Progenitor cell of endocrine pancreas (in vitro differentiated cells): ENCODE measurements at regions not wholly inside any gene's neighbourhood (a gene's known extent, or its start where the extent isn't known, plus 50 kb on each side); places are given as distances from the start of the nearest gene placed in this dataset.
A peak's percentile ranks its signal among the peaks of the same experiment; 100 is the strongest.
"Not testable (repeated sequence)": the region's sequence is repeated elsewhere in the genome, so short reads cannot be mapped to it uniquely, and the experiment has no call there.

Experiments used
- DNase-seq: peaks from one replicate; pipeline ENCODE4 v3.0.0; 2021; ENCODE audit warnings: low spot score; ENCODE audit not compliant: unreplicated experiment
- H3K27ac Mint-ChIP-seq: 2 replicates; pipeline ENCODE4 v1.8.0; 2021; ENCODE audit warnings: mild to moderate bottlenecking, moderate library complexity, mixed read lengths
- H3K27me3 Mint-ChIP-seq: 2 replicates; pipeline ENCODE4 v1.8.0; 2021; ENCODE audit warnings: mixed read lengths
- H3K36me3 Mint-ChIP-seq: 2 replicates; pipeline ENCODE4 v1.8.0; 2022; ENCODE audit warnings: mixed read lengths; ENCODE audit not compliant: insufficient read depth
- H3K4me1 Mint-ChIP-seq: 2 replicates; pipeline ENCODE4 v1.8.0; 2021; ENCODE audit warnings: low read depth, mixed read lengths
- H3K4me3 Mint-ChIP-seq: 2 replicates; pipeline ENCODE4 v1.8.0; 2021; ENCODE audit warnings: low read depth, mild to moderate bottlenecking, moderate library complexity, mixed read lengths
- H3K9me3 Mint-ChIP-seq: 2 replicates; pipeline ENCODE4 v1.8.0; 2021; ENCODE audit warnings: low read depth, mixed read lengths

DNA sequence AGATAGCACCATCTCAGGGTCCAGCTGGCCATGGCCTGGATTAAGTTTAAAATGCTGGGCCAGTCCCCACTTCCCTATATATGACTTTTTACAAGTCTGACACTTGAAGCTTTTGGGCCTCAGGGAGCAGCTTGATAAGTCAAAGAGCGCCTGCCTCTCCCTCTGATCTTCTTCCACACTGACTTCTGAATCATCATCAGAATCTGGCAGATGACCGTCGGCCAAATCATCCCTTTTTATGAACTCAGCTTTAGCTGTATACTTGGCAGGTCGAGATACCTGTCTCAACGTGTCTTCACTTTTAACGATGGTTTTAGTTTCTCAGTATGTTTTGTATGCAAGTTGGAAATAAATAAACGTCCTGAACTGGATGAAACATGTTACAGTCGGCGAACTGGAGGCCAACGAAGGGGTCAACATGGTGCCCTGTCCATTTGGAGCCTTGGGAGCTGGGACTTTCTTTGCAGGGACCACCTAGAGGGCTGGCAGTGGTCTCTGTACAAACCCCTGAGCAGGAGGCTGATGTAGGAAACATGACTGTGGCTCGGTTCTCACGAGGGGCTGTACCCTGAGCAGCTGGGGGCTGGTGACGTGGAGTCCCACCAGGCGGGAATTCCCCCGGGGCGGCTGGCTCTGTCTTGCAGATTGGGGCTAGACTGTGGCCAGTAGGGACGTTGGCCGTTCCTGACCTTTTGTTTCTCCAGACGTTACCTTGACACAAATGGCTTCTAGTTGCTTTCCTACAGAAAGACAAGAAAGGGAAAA lies 153.8 kb upstream of the PRKX start:
- not testable (repeated sequence) for H3K9me3 Mint-ChIP-seq, H3K36me3 Mint-ChIP-seq, DNase-seq, H3K27me3 Mint-ChIP-seq, H3K4me3 Mint-ChIP-seq, H3K4me1 Mint-ChIP-seq, H3K27ac Mint-ChIP-seq

DNA sequence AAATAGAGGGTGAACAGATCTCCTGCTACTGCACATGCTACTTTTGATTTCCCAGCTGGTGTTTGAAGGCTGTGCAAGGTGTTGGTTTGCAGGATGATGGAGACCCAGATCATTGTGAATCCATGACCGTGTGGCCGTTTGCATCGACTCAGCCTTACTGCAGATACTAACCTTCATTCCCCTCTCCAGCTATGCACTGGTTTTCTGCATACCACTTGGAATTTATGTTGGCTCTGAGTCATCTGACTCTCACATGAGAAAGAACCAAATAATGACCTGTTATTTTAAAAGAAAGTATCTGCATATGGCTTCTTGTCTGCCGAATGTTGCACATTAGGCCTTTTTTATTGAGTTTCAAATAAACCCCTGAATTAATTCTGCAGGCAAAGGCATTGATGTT lies 144.9 kb upstream of the PRKX start:
- not testable (repeated sequence) for DNase-seq, H3K4me1 Mint-ChIP-seq, H3K9me3 Mint-ChIP-seq, H3K4me3 Mint-ChIP-seq, H3K27ac Mint-ChIP-seq, H3K36me3 Mint-ChIP-seq, H3K27me3 Mint-ChIP-seq

DNA sequence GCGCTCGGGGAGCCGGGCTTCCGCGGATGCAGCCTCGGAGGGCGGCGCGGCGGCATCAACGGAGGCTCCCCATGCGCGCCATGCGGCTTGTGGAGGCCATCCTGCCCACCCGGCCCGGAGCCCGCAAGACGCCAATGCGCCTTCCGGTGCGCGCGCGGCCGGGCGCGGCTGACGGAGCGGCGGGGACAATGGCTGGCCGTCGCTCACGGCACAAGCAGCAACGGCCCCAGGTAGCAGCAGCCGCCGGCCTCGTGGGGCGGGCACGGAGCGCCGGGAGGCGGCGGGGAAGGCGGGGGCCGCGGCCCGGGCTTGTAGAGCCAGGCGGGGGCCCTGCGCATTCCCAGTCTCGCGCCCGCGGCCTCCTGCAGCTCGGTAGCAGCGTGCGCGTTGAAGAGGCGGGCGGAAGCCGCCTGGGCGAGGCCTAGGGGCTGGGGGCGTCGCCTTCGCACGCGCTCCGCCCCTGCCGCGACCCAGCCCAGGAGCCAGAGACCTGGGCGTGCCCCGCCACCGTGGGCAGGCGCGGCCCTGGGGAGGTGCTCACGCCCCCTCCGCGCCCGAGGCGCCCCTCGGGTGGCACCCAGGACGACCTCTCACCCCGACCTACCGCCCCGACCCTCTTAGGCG lies 130.2 kb upstream of the PRKX start:
- not testable (repeated sequence) for H3K9me3 Mint-ChIP-seq, H3K4me3 Mint-ChIP-seq, H3K27ac Mint-ChIP-seq, H3K36me3 Mint-ChIP-seq, H3K4me1 Mint-ChIP-seq, H3K27me3 Mint-ChIP-seq, DNase-seq

DNA sequence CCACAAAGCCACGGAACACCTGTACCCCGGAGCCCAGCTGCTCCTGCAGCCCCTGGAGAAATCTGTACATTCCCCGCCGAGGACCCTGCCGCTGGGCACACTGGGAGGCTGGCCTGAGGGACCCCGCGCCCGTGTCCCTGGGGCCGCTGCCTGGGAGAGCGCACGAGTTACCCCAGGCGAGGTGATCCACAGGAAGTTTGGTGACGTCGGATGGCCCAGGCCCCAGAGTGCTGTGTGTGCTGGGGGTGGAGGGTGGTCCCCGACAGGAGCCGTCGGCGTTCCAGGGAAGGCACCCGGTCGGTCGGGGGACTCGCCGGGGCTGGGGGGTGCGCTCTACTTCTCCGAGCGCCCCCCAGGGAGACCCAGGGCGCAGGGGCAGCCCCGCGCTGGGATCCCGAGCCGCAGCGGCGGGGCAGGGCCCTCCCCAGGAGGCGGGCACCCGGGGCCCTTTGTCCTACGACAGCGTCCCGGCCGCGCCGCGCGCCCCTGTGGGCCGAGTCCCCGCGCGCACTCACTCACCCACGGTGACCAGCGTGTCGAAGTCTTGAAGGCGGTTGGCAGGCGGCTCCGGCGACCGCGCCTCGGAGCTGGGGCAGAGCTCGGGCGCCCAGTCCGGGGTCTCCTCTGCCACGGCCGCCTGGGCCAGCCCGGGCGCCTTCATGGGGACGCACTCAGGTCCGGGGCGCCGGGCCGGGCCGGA lies 129.5 kb upstream of the PRKX start:
- not testable (repeated sequence) for DNase-seq, H3K9me3 Mint-ChIP-seq, H3K27me3 Mint-ChIP-seq, H3K36me3 Mint-ChIP-seq, H3K4me1 Mint-ChIP-seq, H3K27ac Mint-ChIP-seq
- H3K4me3 Mint-ChIP-seq = peak overlapping the region; percentile 63

DNA sequence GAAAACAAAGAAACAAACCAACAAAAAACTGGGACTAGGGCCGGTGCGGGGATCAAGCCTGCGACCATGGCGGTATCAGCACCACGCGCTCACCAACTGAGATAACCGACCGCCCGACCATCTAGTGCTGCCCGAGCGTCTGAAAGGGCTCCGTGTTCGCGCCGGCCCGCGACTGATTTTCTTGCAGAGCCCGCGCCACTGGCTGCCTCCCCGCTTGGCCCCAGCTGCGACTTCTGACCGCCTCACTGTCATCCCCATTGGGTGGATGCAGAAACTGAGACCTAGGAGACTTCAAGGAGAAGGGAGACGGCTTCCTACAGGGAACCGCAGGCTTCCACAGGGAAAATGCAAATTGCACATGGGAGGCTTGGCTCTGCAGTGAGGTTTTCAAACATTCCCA lies 125.3 kb upstream of the PRKX start:
- not testable (repeated sequence) for H3K36me3 Mint-ChIP-seq, H3K9me3 Mint-ChIP-seq, DNase-seq, H3K27ac Mint-ChIP-seq, H3K4me1 Mint-ChIP-seq, H3K27me3 Mint-ChIP-seq, H3K4me3 Mint-ChIP-seq

DNA sequence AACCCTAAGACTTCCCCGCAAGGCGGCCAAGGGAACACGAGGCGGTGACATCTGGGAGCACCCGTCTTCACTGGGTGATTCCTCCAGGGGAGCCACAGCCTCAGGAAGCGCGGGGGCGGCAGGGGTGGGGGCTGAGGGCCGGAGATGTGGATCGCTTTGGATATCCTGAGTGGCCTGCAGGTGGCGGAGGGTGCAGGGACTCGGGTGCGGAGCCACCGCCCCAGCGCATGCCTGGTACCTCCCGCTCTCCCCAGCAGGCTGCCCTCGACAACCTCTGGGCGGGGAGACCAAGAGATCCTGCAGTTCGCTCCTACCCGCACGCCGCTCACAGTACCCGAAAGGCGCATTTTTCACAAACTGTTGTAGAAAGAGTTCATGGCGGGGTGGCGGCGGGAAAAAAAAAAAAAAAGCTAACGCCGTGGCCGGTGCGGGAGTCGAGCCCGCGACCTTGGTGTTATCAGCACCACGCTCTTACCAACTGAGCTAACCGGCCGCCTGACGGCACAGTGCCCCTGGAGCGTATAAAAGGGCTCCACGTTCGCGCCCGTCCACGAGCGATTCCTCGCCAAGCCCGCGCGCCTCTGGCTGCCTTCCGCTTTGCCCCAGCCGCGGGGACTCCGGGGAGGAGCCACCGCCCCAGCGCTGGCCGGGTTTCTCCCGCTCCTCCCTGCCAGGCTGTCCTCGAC lies 124.7 kb upstream of the PRKX start:
- H3K4me3 Mint-ChIP-seq, H3K4me1 Mint-ChIP-seq, H3K27ac Mint-ChIP-seq, DNase-seq, H3K27me3 Mint-ChIP-seq, H3K36me3 Mint-ChIP-seq, H3K9me3 Mint-ChIP-seq: not testable (repeated sequence)

DNA sequence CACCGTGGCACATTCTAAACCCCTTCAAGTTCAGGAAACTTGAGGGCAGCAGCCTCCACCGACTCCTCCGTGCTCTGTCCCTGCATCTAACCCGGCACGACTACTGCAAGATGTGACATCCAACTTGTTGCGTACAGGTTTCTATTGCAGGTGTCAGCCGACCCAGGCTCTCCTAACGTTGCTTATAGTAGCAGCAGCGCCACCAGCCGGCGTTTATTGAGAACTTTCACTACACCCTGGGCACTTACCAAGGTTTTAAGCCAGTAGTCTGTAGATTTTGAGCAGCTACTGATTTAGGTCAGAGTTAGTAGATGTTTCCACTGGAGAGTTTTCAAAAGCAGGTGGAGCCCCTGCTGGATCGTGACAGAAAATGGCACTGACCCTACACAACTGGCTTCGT lies 123.8 kb upstream of the PRKX start:
- H3K27ac Mint-ChIP-seq, H3K27me3 Mint-ChIP-seq, H3K4me1 Mint-ChIP-seq, H3K4me3 Mint-ChIP-seq, DNase-seq, H3K36me3 Mint-ChIP-seq, H3K9me3 Mint-ChIP-seq: not testable (repeated sequence)

DNA sequence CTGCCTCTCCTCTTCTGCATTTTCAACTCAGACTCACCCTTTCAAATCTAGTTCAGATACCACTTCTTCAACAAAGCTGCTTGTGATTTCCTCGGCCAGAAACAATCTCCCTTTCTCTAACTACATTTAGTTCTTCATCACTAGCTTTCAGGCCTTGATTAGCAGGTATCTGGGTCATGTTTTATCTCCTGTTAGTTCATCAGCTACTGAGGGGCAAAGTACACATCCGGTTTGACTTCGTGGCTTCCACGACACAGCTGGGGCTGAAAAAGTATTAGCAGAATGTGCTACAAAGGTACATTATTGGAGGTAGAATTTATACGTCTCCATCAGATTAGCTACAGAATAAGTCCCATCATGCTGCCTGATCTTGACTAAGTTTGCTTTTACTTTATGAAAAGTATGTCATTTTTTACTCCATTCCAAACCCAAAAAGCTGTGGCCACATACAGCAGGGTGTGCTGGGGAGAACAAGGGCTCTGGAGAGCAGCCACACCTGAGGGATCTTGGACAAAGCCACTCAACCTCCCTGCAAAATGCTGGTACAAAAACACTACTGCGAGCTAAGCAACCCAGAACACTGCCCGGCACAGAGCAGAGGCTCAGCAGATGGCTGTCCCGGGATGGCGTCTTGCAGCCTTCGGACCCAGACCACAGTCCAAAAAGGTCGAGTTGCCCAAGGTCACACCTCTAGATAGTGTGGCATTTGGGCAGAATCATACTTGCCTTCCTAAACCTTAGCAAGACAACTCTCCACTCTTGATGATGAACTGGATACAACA lies 120.5 kb upstream of the PRKX start:
- not testable (repeated sequence) for H3K27me3 Mint-ChIP-seq, H3K9me3 Mint-ChIP-seq, H3K27ac Mint-ChIP-seq, DNase-seq, H3K4me3 Mint-ChIP-seq, H3K4me1 Mint-ChIP-seq, H3K36me3 Mint-ChIP-seq

DNA sequence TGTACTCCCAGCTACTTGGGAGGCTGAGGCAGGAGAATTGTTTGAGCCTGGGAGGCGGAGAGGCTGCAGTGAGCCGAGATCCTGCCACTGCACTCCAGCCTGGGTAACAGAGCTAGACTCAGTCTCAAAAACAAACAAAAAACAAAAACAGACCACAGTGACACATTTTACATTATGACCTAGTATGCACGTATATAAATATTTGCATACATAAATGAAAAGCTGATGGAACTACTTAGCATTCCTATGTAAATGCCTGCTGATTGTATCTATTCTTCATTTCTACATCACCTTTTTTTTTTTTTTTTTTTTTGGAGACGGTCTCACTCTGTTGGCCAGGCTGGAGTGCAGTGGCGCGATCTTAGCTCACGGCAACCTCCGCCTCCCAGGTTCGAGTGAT lies 116.6 kb upstream of the PRKX start:
- not testable (repeated sequence) for H3K4me3 Mint-ChIP-seq, H3K27ac Mint-ChIP-seq, H3K9me3 Mint-ChIP-seq, H3K4me1 Mint-ChIP-seq, H3K36me3 Mint-ChIP-seq, H3K27me3 Mint-ChIP-seq, DNase-seq

DNA sequence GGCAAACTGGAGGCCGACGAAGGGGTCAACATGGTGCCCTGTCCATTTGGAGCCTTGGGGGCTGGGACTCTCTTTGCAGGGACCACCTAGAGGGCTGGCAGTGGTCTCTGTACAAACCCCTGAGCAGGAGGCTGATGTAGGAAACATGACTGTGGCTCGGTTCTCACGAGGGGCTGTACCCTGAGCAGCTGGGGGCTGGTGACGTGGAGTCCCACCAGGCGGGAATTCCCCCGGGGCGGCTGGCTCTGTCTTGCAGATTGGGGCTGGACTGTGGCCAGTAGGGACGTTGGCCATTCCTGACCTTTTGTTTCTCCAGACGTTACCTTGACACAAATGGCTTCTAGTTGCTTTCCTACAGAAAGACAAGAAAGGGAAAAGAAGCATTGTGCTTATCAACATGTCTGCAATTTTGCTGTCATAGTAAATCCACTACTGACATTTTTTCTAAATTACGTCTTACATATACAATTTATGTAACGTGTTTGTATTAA lies 115.6 kb upstream of the PRKX start:
- H3K27ac Mint-ChIP-seq, H3K9me3 Mint-ChIP-seq, H3K36me3 Mint-ChIP-seq, H3K27me3 Mint-ChIP-seq, DNase-seq, H3K4me1 Mint-ChIP-seq, H3K4me3 Mint-ChIP-seq: not testable (repeated sequence)

DNA sequence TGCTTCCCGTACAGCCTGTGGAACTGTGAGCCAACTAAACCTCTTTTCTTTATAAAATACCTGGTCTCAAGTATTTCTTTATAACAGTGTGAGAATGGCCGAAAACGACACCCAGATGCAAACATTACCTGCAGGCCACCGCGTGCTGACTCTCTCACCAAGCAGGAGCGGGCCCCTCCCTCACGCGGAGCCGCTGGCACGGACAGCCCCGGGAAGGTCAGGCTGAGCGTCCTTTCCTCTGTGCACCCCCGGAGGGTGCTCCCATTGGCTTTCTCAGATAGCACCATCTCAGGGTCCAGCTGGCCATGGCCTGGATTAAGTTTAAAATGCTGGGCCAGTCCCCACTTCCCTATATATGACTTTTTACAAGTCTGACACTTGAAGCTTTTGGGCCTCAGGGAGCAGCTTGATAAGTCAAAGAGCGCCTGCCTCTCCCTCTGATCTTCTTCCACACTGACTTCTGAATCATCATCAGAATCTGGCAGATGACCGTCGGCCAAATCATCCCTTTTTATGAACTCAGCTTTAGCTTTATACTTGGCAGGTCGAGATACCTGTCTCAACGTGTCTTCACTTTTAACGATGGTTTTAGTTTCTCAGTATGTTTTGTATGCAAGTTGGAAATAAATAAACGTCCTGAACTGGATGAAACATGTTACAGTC lies 115.1 kb upstream of the PRKX start:
- H3K4me1 Mint-ChIP-seq, H3K27me3 Mint-ChIP-seq, H3K4me3 Mint-ChIP-seq, H3K9me3 Mint-ChIP-seq, H3K36me3 Mint-ChIP-seq, DNase-seq, H3K27ac Mint-ChIP-seq: not testable (repeated sequence)

DNA sequence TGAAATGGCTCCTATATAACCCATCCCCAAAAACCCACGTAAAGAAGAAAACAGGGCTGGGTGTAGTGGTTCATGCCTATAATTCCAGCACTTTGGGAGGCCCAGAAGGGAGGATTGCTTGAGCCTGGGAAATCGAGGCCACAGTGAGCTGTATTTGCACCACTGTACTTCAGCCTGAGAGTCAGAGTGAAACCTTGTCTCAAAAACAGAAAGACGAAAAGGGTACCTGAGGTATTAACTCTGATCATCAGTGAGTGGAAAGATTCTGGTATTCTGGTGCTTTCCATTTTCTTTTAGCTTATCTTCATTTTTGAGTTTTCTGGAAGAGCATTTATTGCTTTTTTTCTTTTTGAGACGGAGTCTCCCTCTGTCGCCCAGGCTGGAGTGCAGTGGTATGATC lies 110.6 kb upstream of the PRKX start:
- not testable (repeated sequence) for H3K27me3 Mint-ChIP-seq, DNase-seq, H3K9me3 Mint-ChIP-seq, H3K4me1 Mint-ChIP-seq, H3K4me3 Mint-ChIP-seq, H3K27ac Mint-ChIP-seq
- H3K36me3 Mint-ChIP-seq = peaks cover 24% of the 10 kb centered on the region
